HEK293 (cell line): ENCODE measurements at regions not wholly inside any gene's neighbourhood (a gene's known extent, or its start where the extent isn't known, plus 50 kb on each side); places are given as distances from the start of the nearest gene placed in this dataset.
A peak's percentile ranks its signal among the peaks of the same experiment; 100 is the strongest.

Experiments used
- CTCF ChIA-PET: fragments of 350-600 bp; formaldehyde crosslinking; extraction: SDS; loops from one replicate; lab custom pipeline; 2021; ENCODE audit warnings: antibody characterized with exemption; lab: Yijun Ruan, JAX
- POLR2A ChIA-PET: fragments of 300-600 bp; formaldehyde crosslinking; extraction: SDS; loops from one replicate; lab custom pipeline; 2020; ENCODE audit warnings: antibody characterized with exemption, inconsistent platforms; lab: Yijun Ruan, JAX
- H3K27ac ChIP-seq: fragments of 200-500 bp; sonication (Bioruptor generic); 2 replicates; pipeline ENCODE4 v1.5.1; 2014; ENCODE audit warnings: low read depth, low read length, control low read depth, inconsistent platforms; ENCODE audit errors: extremely low read depth
- H3K36me3 ChIP-seq, 2 experiments: fragments of 200-500 bp in 1 of 2; sonication (Bioruptor generic) in 1 of 2; 1 replicate in 1 of 2; 2 replicates in 1 of 2; pipeline ENCODE4 v1.5.1; 2014 to 2017; ENCODE audit warnings: inconsistent platforms in 2 of 2, low read length in 2 of 2; ENCODE audit not compliant: control insufficient read depth in 2 of 2, insufficient read depth in 1 of 2
- H3K4me1 ChIP-seq: fragments of 200-500 bp; sonication (Bioruptor generic); 2 replicates; pipeline ENCODE4 v1.5.1; 2014; ENCODE audit warnings: mild to moderate bottlenecking, low read length, inconsistent platforms; ENCODE audit not compliant: control insufficient read depth, insufficient read depth
- H3K4me3 ChIP-seq: 2 replicates; pipeline ENCODE4 v1.5.1; 2011; ENCODE audit warnings: low read depth, mild to moderate bottlenecking, control low read depth, low read length, moderate library complexity
- H3K9me3 ChIP-seq: fragments of 200-500 bp; sonication (Bioruptor generic); 2 replicates; pipeline ENCODE4 v1.5.1; 2014; ENCODE audit warnings: low read depth, low read length, inconsistent platforms; ENCODE audit not compliant: control insufficient read depth, insufficient read depth
- GLIS1 ChIP-seq: fragments of 450-650 bp; formaldehyde crosslinking; IDR thresholded peaks from 2 replicates; pipeline ENCODE4 v1.5.1; 2016; ENCODE audit warnings: missing biosample characterization, missing genetic modification characterization
- PATZ1 ChIP-seq: fragments of 450-650 bp; formaldehyde crosslinking; IDR thresholded peaks from 2 replicates; pipeline ENCODE4 v1.5.1; 2016; ENCODE audit warnings: missing biosample characterization, missing genetic modification characterization
- SP2 ChIP-seq: fragments of 450-650 bp; formaldehyde crosslinking; IDR thresholded peaks from 2 replicates; pipeline ENCODE4 v1.5.1; 2016; ENCODE audit warnings: missing biosample characterization, missing genetic modification characterization
- TRIM28 ChIP-seq: IDR thresholded peaks from 2 replicates; pipeline ENCODE4 v1.6.1; 2011; ENCODE audit warnings: low read length, control low read depth, borderline replicate concordance
- ZBTB21 ChIP-seq: fragments of 450-650 bp; formaldehyde crosslinking; IDR thresholded peaks from 2 replicates; pipeline ENCODE4 v1.5.1; 2017; ENCODE audit warnings: missing biosample characterization, missing genetic modification characterization
- ZEB2 ChIP-seq: fragments of 450-650 bp; formaldehyde crosslinking; IDR thresholded peaks from 2 replicates; pipeline ENCODE4 v1.5.1; 2016; ENCODE audit warnings: missing biosample characterization, missing genetic modification characterization
- ZFP37 ChIP-seq: fragments of 450-650 bp; formaldehyde crosslinking; IDR thresholded peaks from 2 replicates; pipeline ENCODE4 v1.5.1; 2016; ENCODE audit warnings: missing biosample characterization, missing genetic modification characterization
- ZNF121 ChIP-seq: fragments of 450-650 bp; formaldehyde crosslinking; IDR thresholded peaks from 2 replicates; pipeline ENCODE4 v1.5.1; 2016; ENCODE audit warnings: missing biosample characterization, missing genetic modification characterization
- ZNF169 ChIP-seq: fragments of 450-650 bp; formaldehyde crosslinking; IDR thresholded peaks from 2 replicates; pipeline ENCODE4 v1.5.1; 2016; ENCODE audit warnings: missing biosample characterization, missing genetic modification characterization
- ZNF274 ChIP-seq, 2 experiments: fragments of 200-500 bp in 1 of 2; fragments of 450-650 bp in 1 of 2; sonication (Bioruptor generic) in 1 of 2; formaldehyde crosslinking in 1 of 2; IDR thresholded peaks; 2 replicates each; pipeline versions ENCODE4 v1.5.1 to v1.6.1; 2014 to 2016; ENCODE audit warnings: borderline replicate concordance in 1 of 2, inconsistent platforms in 1 of 2, low read length in 1 of 2, missing biosample characterization in 1 of 2, missing genetic modification characterization in 1 of 2
- ZNF335 ChIP-seq: fragments of 450-650 bp; formaldehyde crosslinking; conservative IDR thresholded peaks from 2 replicates; pipeline ENCODE4 v1.5.1; 2016; ENCODE audit warnings: missing biosample characterization, missing genetic modification characterization
- ZNF48 ChIP-seq: fragments of 450-650 bp; formaldehyde crosslinking; IDR thresholded peaks from 2 replicates; pipeline ENCODE4 v1.5.1; 2016; ENCODE audit warnings: missing biosample characterization, missing genetic modification characterization
- ZNF521 ChIP-seq: fragments of 450-650 bp; formaldehyde crosslinking; IDR thresholded peaks from 2 replicates; pipeline ENCODE4 v1.5.1; 2017; ENCODE audit warnings: missing biosample characterization, mild to moderate bottlenecking, missing genetic modification characterization
- ZNF558 ChIP-seq: fragments of 450-650 bp; formaldehyde crosslinking; IDR thresholded peaks from 2 replicates; pipeline ENCODE4 v1.5.1; 2016; ENCODE audit warnings: missing biosample characterization, missing genetic modification characterization
- ZNF600 ChIP-seq: fragments of 450-650 bp; formaldehyde crosslinking; IDR thresholded peaks from 2 replicates; pipeline ENCODE4 v1.5.1; 2016; ENCODE audit warnings: missing biosample characterization, missing genetic modification characterization
- ZNF629 ChIP-seq: fragments of 450-650 bp; formaldehyde crosslinking; IDR thresholded peaks from 2 replicates; pipeline ENCODE4 v1.5.1; 2017; ENCODE audit warnings: missing biosample characterization, missing genetic modification characterization
- ZNF785 ChIP-seq: fragments of 450-650 bp; formaldehyde crosslinking; IDR thresholded peaks from 2 replicates; pipeline ENCODE4 v1.5.1; 2016; ENCODE audit warnings: missing biosample characterization, missing genetic modification characterization
- ZNF792 ChIP-seq: fragments of 450-650 bp; formaldehyde crosslinking; IDR thresholded peaks from 2 replicates; pipeline ENCODE4 v1.5.1; 2016; ENCODE audit warnings: missing biosample characterization, missing genetic modification characterization
- TF ChIP-seq, protein P1 (sequence below): fragments of 450-650 bp; formaldehyde crosslinking; IDR thresholded peaks from 2 replicates; pipeline ENCODE4 v1.5.1; 2016; ENCODE audit warnings: missing biosample characterization, missing genetic modification characterization
- TF ChIP-seq, protein P2 (sequence below): fragments of 450-650 bp; formaldehyde crosslinking; IDR thresholded peaks from 2 replicates; pipeline ENCODE4 v1.5.1; 2016; ENCODE audit warnings: missing biosample characterization, missing genetic modification characterization
- TF ChIP-seq, protein P3 (sequence below): fragments of 450-650 bp; formaldehyde crosslinking; IDR thresholded peaks from 2 replicates; pipeline ENCODE4 v1.5.1; 2017; ENCODE audit warnings: missing biosample characterization, mild to moderate bottlenecking, missing genetic modification characterization, moderate library complexity
- TF ChIP-seq, protein P4 (sequence below): fragments of 450-650 bp; formaldehyde crosslinking; IDR thresholded peaks from 2 replicates; pipeline ENCODE4 v1.5.1; 2016; ENCODE audit warnings: missing biosample characterization, missing genetic modification characterization
- TF ChIP-seq, protein P5 (sequence below): fragments of 450-650 bp; formaldehyde crosslinking; IDR thresholded peaks from 2 replicates; pipeline ENCODE4 v1.5.1; 2016; ENCODE audit warnings: missing biosample characterization, missing genetic modification characterization

GRCh38 chr1:59177756-59178155 lies 119.1 kb upstream of the FGGY start (continued):
- TF ChIP-seq, protein P1, sequence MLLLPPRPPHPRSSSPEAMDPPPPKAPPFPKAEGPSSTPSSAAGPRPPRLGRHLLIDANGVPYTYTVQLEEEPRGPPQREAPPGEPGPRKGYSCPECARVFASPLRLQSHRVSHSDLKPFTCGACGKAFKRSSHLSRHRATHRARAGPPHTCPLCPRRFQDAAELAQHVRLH (tag by site-specific recombination), result no peak
- TF ChIP-seq, protein P2, sequence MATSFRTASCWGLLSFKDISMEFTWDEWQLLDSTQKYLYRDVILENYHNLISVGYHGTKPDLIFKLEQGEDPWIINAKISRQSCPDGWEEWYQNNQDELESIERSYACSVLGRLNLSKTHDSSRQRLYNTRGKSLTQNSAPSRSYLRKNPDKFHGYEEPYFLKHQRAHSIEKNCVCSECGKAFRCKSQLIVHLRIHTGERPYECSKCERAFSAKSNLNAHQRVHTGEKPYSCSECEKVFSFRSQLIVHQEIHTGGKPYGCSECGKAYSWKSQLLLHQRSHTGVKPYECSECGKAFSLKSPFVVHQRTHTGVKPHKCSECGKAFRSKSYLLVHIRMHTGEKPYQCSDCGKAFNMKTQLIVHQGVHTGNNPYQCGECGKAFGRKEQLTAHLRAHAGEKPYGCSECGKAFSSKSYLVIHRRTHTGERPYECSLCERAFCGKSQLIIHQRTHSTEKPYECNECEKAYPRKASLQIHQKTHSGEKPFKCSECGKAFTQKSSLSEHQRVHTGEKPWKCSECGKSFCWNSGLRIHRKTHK (tag by site-specific recombination), result no peak
- TF ChIP-seq SP2 (no peak), ZFP37 (tag by site-specific recombination) (no peak), ZNF785 (tag by site-specific recombination) (no peak), ZNF274 (IDR thresholded peaks at IDR 0.05; ENCODE audit: low read length) (no peak), ZNF274 (tag by site-specific recombination; IDR thresholded peaks at IDR 0.05; ENCODE audit: borderline replicate concordance) (no peak)
- TF ChIP-seq, all 188 proteins: peak for 0

DNA sequence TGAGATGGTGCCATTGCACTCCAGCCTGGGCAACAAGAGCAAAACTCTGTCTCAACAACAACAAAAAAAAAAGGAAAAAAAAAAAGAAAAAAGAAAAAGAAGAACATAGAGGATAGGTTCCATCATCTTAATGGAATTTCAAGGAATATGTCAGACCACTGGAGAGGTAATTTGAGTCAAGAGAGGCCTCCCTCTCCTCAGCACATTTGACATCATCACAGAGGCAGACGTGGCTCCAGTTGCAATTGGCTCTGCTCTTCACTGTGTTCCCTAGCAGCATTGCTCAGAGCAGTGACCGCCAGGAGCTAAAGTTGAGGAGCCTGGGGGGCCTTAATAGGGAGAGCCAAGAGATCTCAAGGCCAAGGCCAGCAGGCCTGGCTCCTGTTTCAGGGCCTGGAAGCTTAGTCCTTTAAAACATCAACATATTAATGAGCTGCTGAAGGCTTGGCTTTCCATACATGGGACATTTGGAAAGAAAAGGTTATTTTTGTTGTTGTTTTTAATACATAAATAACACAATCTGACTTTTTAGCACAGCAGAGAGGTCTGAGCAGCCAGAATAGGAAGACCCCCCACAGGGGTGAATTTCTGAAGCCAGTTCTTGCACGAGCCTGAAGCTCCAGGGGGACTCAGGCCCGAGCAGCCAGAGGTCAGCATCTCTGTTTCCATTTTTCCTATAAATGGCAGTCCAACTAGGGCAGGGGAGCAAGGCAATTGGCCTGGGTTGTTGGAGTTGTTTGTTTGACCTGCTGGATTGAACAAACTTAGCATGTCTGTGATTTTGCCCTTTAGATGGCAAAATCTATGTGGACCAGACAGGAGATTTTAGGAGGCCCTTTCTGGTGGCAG lies 118.3 kb upstream of the FGGY start:
- Histone ChIP-seq H3K36me3 (no peaks in the 10 kb centered on the region), H3K9me3 (no peaks in the 10 kb centered on the region), H3K4me1 (peaks cover 7% of the 10 kb centered on the region; the same call in 1 of the 2 replicates), H3K27ac (no peak overlapping the region; the same call in 1 of the 2 replicates), H3K4me3 (no peak overlapping the region)
- TF ChIP-seq, protein P3, sequence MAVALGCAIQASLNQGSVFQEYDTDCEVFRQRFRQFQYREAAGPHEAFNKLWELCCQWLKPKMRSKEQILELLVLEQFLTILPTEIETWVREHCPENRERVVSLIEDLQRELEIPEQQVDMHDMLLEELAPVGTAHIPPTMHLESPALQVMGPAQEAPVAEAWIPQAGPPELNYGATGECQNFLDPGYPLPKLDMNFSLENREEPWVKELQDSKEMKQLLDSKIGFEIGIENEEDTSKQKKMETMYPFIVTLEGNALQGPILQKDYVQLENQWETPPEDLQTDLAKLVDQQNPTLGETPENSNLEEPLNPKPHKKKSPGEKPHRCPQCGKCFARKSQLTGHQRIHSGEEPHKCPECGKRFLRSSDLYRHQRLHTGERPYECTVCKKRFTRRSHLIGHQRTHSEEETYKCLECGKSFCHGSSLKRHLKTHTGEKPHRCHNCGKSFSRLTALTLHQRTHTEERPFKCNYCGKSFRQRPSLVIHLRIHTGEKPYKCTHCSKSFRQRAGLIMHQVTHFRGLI (tag by site-specific recombination), result no peak
- TF ChIP-seq, protein P4, sequence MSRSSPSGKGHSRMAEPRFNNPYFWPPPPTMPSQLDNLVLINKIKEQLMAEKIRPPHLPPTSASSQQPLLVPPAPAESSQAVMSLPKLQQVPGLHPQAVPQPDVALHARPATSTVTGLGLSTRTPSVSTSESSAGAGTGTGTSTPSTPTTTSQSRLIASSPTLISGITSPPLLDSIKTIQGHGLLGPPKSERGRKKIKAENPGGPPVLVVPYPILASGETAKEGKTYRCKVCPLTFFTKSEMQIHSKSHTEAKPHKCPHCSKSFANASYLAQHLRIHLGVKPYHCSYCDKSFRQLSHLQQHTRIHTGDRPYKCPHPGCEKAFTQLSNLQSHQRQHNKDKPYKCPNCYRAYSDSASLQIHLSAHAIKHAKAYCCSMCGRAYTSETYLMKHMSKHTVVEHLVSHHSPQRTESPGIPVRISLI (tag by site-specific recombination), result peak; percentile 74; the same call in 1 of the 2 replicates
- TF ChIP-seq ZBTB21 (tag by site-specific recombination) (peak; percentile 74), GLIS1 (tag by site-specific recombination) (peak; percentile 37), ZNF521 (tag by site-specific recombination) (no peak), ZNF121 (tag by site-specific recombination) (no peak), ZNF629 (tag by site-specific recombination) (peak; percentile 66), ZNF558 (peak; percentile 83), ZNF600 (tag by site-specific recombination) (0 out of 2 replicates have a peak, but pooled peaks have one; percentile 18), ZNF335 (tag by site-specific recombination) (0 out of 2 replicates have a peak, but pooled peaks have one; percentile 14)
- ChIA-PET POLR2A (no interaction called here), CTCF (interaction anchor here (0.5 kb wide), 1 partner anchor 473 kb away, joined by 3 read pairs; no protein-coding TSS in a partner anchor)

DNA sequence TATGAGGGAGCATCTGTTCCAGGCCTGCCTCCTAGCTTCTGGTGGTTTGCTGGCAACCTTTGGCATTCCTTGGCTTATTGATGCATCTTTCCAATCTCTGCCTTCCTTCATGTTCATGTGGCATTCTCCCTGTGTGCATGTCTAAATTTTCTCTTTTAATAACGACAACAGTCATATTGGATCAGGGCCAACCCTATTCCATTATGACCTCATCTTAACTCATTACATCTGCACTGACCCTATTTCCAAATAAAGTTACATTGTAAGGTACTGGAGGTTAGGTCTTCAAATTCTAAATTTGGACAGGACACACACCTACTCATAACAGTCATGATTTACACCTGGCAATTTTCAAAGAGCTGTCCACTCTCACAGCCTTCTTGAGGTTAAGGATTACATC lies 117.2 kb upstream of the FGGY start:
- Histone ChIP-seq H3K4me1 (peaks cover 7% of the 10 kb centered on the region; the same call in 1 of the 2 replicates), H3K27ac (no peak overlapping the region), H3K36me3 (no peaks in the 10 kb centered on the region), H3K4me3 (no peak overlapping the region), H3K9me3 (no peaks in the 10 kb centered on the region)
- ChIA-PET CTCF (no interaction called here), POLR2A (no interaction called here)
- TF ChIP-seq TRIM28 (no peak), ZNF169 (tag by site-specific recombination) (no peak), ZNF792 (tag by site-specific recombination) (no peak), PATZ1 (tag by site-specific recombination) (no peak), ZNF48 (tag by site-specific recombination) (no peak), ZEB2 (tag by site-specific recombination) (0 out of 2 replicates have a peak, but pooled peaks have one; percentile 29)
- TF ChIP-seq, protein P5, sequence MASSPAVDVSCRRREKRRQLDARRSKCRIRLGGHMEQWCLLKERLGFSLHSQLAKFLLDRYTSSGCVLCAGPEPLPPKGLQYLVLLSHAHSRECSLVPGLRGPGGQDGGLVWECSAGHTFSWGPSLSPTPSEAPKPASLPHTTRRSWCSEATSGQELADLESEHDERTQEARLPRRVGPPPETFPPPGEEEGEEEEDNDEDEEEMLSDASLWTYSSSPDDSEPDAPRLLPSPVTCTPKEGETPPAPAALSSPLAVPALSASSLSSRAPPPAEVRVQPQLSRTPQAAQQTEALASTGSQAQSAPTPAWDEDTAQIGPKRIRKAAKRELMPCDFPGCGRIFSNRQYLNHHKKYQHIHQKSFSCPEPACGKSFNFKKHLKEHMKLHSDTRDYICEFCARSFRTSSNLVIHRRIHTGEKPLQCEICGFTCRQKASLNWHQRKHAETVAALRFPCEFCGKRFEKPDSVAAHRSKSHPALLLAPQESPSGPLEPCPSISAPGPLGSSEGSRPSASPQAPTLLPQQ (tag by site-specific recombination), result peak; percentile 75
